Prostate gland (tissue), 2 donors: ENCODE measurements at regions not wholly inside any gene's neighbourhood (a gene's known extent, or its start where the extent isn't known, plus 50 kb on each side); places are given as distances from the start of the nearest gene placed in this dataset.

Source experiments
- CTCF ChIP-seq, 4 experiments: fragments of 200-600 bp in 2 of 4; fragments of 450-650 bp in 2 of 4; sonication (generic) in 2 of 4; IDR thresholded peaks; 1 replicate in 3 of 4; 2 replicates in 1 of 4; pipeline ENCODE4 v1.5.1; 2016 to 2019; ENCODE audit warnings: antibody characterized with exemption in 4 of 4, mild to moderate bottlenecking in 2 of 4, moderate library complexity in 2 of 4
- POLR2A ChIP-seq: fragments of 450-650 bp; IDR thresholded peaks from one replicate; pipeline ENCODE4 v1.6.1; 2016; ENCODE audit warnings: antibody characterized with exemption, mild to moderate bottlenecking
- POLR2AphosphoS5 ChIP-seq: sonication (generic); formaldehyde crosslinking; IDR thresholded peaks from one replicate; pipeline ENCODE4 v1.6.1; 2017; ENCODE audit warnings: antibody characterized with exemption

- TF ChIP-seq CTCF (IDR thresholded peaks at IDR 0.05) (no peak), POLR2AphosphoS5 (no peak), POLR2A (no peak)
Observed at GRCh38 chr1:38671221-38671620, 188.4 kb downstream of the RRAGC start.
